ENCODE measurements at regions not wholly inside any gene's neighbourhood (a gene's known extent, or its start where the extent isn't known, plus 50 kb on each side); places are given as distances from the start of the nearest gene placed in this dataset.

GRCh38 chr16:86349338-86349900 lies 160.9 kb upstream of the FOXF1 start:
- TF ChIP-seq FOS (IDR thresholded peaks at IDR 0.05; ENCODE audit: borderline replicate concordance, insufficient read depth, low read length) (no peak), POLR2A (IDR thresholded peaks at IDR 0.05; ENCODE audit: low read depth, low read length) (no peak)
- no peak overlapping the region for H3K27ac ChIP-seq (ENCODE audit: insufficient read depth, low read depth, low read length)
- H3K4me1 ChIP-seq (ENCODE audit: control insufficient read depth, extremely low read depth, insufficient read depth, low read length), result peaks cover 10% of the 10 kb centered on the region
- H3K27me3 ChIP-seq (ENCODE audit: control insufficient read depth in 2 of 2, insufficient read depth in 2 of 2, low read length in 2 of 2), result peaks cover 0 to 1% of the 10 kb centered on the region in 2 experiments
- FAIRE-seq (no peak), DNase-seq (ENCODE audit: low read depth, low spot score) (no peak)
- no peak overlapping the region for H3K4me3 ChIP-seq (replicated peaks in 1 of 3; ENCODE audit: insufficient read depth in 1 of 3, low read depth in 1 of 3, low read length in 3 of 3)
- no peaks in the 10 kb centered on the region for H3K36me3 ChIP-seq (ENCODE audit: control insufficient read depth in 2 of 2, extremely low read depth in 1 of 2, insufficient read depth in 2 of 2, low read length in 2 of 2)
- CTCF ChIA-PET, result interaction anchor here (1.3 kb wide), 1 partner anchor 169 kb away, joined by 3 read pairs; no protein-coding TSS in a partner anchor
- dilution Hi-C loops (cut with MboI; ENCODE audit: extremely low pct_ligation_motif_present, low sequenced_read_pairs) (no loop called here), intact Hi-C loops (cut with micrococcal nuclease) (no loop called here)
- no peaks in the 10 kb centered on the region for H3K9me3 ChIP-seq (replicated peaks; ENCODE audit: control insufficient read depth, insufficient read depth, low read length)
- H4K20me1 ChIP-seq (replicated peaks; ENCODE audit: control insufficient read depth, extremely low read depth, insufficient read depth, low read length), result no peaks in the 10 kb centered on the region
- H3K79me2 ChIP-seq (ENCODE audit: control insufficient read depth, insufficient read depth, low read length), result no peaks in the 10 kb centered on the region
- POLR2A ChIA-PET, result no interaction called here
- no TSS peak for BruUV-seq (replicated peaks)
- H3K9ac ChIP-seq (replicated peaks; ENCODE audit: extremely low read depth, insufficient read depth, low read length), result no peak overlapping the region
- H3K4me2 ChIP-seq (ENCODE audit: insufficient read depth, low read length), result no peak overlapping the region
- no peak overlapping the region for H2AFZ ChIP-seq (ENCODE audit: low read depth, low read length)
- H3K9me1 ChIP-seq (replicated peaks; ENCODE audit: control insufficient read depth, extremely low read depth, insufficient read depth, low read length), result no peaks in the 10 kb centered on the region

GRCh38 chr16:86350289-86350688 lies 160.0 kb upstream of the FOXF1 start:
- Histone ChIP-seq H3K27me3 (ENCODE audit: control insufficient read depth in 2 of 2, insufficient read depth in 2 of 2, low read length in 2 of 2) (peaks cover 1 to 2% of the 10 kb centered on the region in 2 experiments), H3K9ac (replicated peaks; ENCODE audit: extremely low read depth, insufficient read depth, low read length) (no peak overlapping the region), H3K9me1 (replicated peaks; ENCODE audit: control insufficient read depth, extremely low read depth, insufficient read depth, low read length) (no peaks in the 10 kb centered on the region), H4K20me1 (replicated peaks; ENCODE audit: control insufficient read depth, extremely low read depth, insufficient read depth, low read length) (no peaks in the 10 kb centered on the region), H3K4me1 (ENCODE audit: control insufficient read depth, extremely low read depth, insufficient read depth, low read length) (peaks cover 5% of the 10 kb centered on the region), H3K79me2 (ENCODE audit: control insufficient read depth, insufficient read depth, low read length) (no peaks in the 10 kb centered on the region), H2AFZ (ENCODE audit: low read depth, low read length) (no peak overlapping the region), H3K9me3 (replicated peaks; ENCODE audit: control insufficient read depth, insufficient read depth, low read length) (no peaks in the 10 kb centered on the region), H3K4me2 (ENCODE audit: insufficient read depth, low read length) (no peak overlapping the region), H3K27ac (ENCODE audit: insufficient read depth, low read depth, low read length) (no peak overlapping the region), H3K36me3 (ENCODE audit: control insufficient read depth in 2 of 2, extremely low read depth in 1 of 2, insufficient read depth in 2 of 2, low read length in 2 of 2) (no peaks in the 10 kb centered on the region), H3K4me3 (replicated peaks in 1 of 3; ENCODE audit: insufficient read depth in 1 of 3, low read depth in 1 of 3, low read length in 3 of 3) (no peak overlapping the region)
- intact Hi-C loops (cut with micrococcal nuclease), result no loop called here
- BruUV-seq (replicated peaks), result no TSS peak
- FAIRE-seq (no peak), DNase-seq (ENCODE audit: low read depth, low spot score) (no peak)
- TF ChIP-seq MAX (IDR thresholded peaks at IDR 0.05; ENCODE audit: insufficient read depth, insufficient read length), result no peak
- TF ChIP-seq, protein P1, sequence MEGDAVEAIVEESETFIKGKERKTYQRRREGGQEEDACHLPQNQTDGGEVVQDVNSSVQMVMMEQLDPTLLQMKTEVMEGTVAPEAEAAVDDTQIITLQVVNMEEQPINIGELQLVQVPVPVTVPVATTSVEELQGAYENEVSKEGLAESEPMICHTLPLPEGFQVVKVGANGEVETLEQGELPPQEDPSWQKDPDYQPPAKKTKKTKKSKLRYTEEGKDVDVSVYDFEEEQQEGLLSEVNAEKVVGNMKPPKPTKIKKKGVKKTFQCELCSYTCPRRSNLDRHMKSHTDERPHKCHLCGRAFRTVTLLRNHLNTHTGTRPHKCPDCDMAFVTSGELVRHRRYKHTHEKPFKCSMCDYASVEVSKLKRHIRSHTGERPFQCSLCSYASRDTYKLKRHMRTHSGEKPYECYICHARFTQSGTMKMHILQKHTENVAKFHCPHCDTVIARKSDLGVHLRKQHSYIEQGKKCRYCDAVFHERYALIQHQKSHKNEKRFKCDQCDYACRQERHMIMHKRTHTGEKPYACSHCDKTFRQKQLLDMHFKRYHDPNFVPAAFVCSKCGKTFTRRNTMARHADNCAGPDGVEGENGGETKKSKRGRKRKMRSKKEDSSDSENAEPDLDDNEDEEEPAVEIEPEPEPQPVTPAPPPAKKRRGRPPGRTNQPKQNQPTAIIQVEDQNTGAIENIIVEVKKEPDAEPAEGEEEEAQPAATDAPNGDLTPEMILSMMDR (IDR thresholded peaks at IDR 0.05; ENCODE audit: extremely low read depth in 1 of 2, insufficient read depth in 1 of 2, low read depth in 1 of 2, low read length in 2 of 2), result no peak
- TF ChIP-seq MYC (IDR thresholded peaks at IDR 0.05; ENCODE audit: low read depth, low read length), result no peak
- no peak for TF ChIP-seq JUN (IDR thresholded peaks at IDR 0.05; ENCODE audit: borderline replicate concordance, insufficient read depth, insufficient read length, low read depth)
- no peak for TF ChIP-seq POLR2AphosphoS5 (IDR thresholded peaks at IDR 0.05; ENCODE audit: insufficient read depth, low read depth, low read length)
- TF ChIP-seq POLR2A (IDR thresholded peaks at IDR 0.05; ENCODE audit: low read depth, low read length), result no peak
- no peak for TF ChIP-seq GATA2 (IDR thresholded peaks at IDR 0.05; ENCODE audit: insufficient read depth, insufficient read length, low read depth, low read length)
- TF ChIP-seq EZH2 (IDR thresholded peaks at IDR 0.05; ENCODE audit: borderline replicate concordance, low read depth, low read length, severe bottlenecking), result no peak
- TF ChIP-seq FOS (IDR thresholded peaks at IDR 0.05; ENCODE audit: borderline replicate concordance, insufficient read depth, low read length), result no peak
- CTCF ChIA-PET, result interaction anchor here (1.0 to 1.3 kb wide), 2 partner anchors 14 to 168 kb away, joined by 3 to 4 read pairs; no protein-coding TSS in a partner anchor
- POLR2A ChIA-PET, result no interaction called here
- dilution Hi-C loops (cut with MboI; ENCODE audit: extremely low pct_ligation_motif_present, low sequenced_read_pairs), result no loop called here

Data from endothelial cell of umbilical vein (primary cell).